Skeletal muscle satellite cell (primary cell): ENCODE measurements at regions not wholly inside any gene's neighbourhood (a gene's known extent, or its start where the extent isn't known, plus 50 kb on each side); places are given as distances from the start of the nearest gene placed in this dataset.

Experiments used
- H3K27me3 ChIP-seq: 2 replicates; pipeline ENCODE4 v1.7.0; 2013; ENCODE audit warnings: low read length; ENCODE audit not compliant: control insufficient read depth, insufficient read depth
- H3K36me3 ChIP-seq: 2 replicates; pipeline ENCODE4 v1.7.0; 2013; ENCODE audit warnings: mild to moderate bottlenecking, control low read depth, low read length; ENCODE audit not compliant: insufficient read depth
- H3K4me1 ChIP-seq: 2 replicates; pipeline ENCODE4 v1.7.0; 2013; ENCODE audit warnings: low read length; ENCODE audit not compliant: control insufficient read depth, insufficient read depth
- H3K4me2 ChIP-seq: 2 replicates; pipeline ENCODE4 v1.7.0; 2013; ENCODE audit warnings: mild to moderate bottlenecking, low read length
- H3K4me3 ChIP-seq: 2 replicates; pipeline ENCODE4 v1.7.0; 2013; ENCODE audit warnings: low read length
- H3K9ac ChIP-seq: 2 replicates; pipeline ENCODE4 v1.7.0; 2013; ENCODE audit warnings: mild to moderate bottlenecking, low read depth, low read length, moderate library complexity
- H3K9me3 ChIP-seq: replicated peaks from 2 replicates; pipeline ENCODE4 v1.7.0; 2013; ENCODE audit warnings: mild to moderate bottlenecking, control low read depth, low read length

DNA sequence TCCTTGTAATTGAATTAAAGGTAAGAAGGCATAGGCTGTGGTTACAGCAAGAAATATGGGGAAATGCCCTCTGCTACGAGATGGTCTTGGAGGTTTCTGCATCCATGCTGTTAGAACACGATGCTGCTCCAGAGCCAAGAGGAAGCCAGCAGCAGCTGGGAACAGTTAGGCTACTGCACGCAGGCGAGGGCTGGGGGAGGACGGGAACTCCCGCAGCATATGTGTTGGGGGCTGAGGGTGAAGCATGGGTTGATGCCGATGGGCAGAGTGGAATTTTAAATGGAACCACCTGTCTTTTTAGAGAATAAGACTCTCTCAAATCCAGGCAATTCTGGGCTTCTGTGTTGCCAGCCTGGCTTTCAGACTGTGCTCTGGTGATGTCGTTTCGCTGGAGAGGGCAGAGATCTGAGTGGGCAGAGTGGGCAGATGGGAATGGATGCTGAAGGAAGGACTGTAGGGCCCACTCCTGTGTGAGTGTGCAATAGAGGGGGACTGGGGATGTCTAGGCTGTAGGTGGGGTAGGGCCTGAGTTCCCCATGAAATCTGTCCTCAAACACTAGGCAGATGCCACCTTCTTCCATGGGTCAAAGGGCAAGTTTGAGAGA lies 417.0 kb upstream of the TPM1 start:
- Histone ChIP-seq H3K27me3 (no peaks in the 10 kb centered on the region), H3K4me3 (peak overlapping the region; percentile 6), H3K9ac (no peak overlapping the region)

DNA sequence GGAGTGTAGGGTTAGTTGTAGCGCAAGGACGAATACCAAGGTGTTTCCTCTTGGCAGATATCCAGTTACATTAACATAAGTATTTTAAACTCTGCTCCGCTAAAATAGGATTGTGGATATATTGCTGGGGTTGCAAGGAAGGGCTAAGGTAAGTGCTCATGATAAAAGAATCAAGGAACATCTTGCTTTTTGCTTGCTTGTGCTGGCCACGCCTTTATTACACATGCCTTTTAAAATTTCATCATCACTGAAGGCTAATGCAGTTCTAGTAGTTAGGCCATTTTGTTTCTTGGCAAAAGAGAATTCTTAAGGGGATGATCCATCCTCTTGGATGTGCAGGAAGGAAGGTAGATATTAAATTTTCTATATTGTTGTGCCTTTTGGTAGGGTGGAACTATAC lies 415.6 kb upstream of the TPM1 start:
- Histone ChIP-seq H3K27me3 (no peaks in the 10 kb centered on the region), H3K4me1 (peaks cover 13% of the 10 kb centered on the region), H3K36me3 (no peaks in the 10 kb centered on the region), H3K9me3 (no peaks in the 10 kb centered on the region), H3K4me2 (no peak overlapping the region), H3K9ac (no peak overlapping the region), H3K4me3 (no peak overlapping the region)

More for the DNA sequence above, 417.0 kb upstream of the TPM1 start:
- Histone ChIP-seq H3K4me1 (peaks cover 13% of the 10 kb centered on the region), H3K4me2 (peak overlapping the region; percentile 42), H3K9me3 (no peaks in the 10 kb centered on the region), H3K36me3 (no peaks in the 10 kb centered on the region)

DNA sequence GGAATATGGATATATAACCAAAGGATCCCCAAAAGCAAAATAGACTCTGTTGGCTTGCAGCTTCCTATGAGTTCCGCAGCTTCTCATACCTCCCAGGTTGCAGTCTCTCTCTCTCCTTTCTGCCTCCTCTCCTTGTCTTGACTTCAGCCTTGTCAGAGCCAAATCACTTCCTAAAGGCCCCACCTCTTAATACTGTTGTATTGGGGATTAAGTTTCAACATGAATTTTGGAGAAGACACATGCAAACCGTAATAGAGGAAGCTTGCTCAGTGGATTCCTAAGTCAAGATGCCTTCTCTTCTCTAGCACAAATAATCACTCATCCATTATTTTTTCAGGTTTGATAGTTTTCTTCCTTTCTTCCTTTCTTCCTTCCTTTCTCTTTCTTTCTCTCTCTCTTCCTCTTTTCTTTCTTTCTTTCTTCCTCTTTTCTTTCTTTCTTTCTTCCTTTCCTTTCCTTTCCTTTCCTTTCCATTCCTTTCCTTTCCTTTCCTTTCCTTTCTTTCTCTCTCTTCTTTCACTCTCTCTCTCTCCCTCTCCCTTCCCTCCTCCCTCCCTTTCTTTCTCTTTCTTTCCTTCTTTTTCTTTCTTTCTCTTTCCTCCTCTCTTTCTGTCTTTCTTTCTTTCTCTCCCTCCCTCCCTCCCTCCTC lies 411.3 kb upstream of the TPM1 start:
- H3K36me3 ChIP-seq: no peaks in the 10 kb centered on the region
- H3K4me3 ChIP-seq: no peak overlapping the region
- H3K9ac ChIP-seq: no peak overlapping the region
- no peaks in the 10 kb centered on the region for H3K27me3 ChIP-seq
- H3K4me1 ChIP-seq: no peaks in the 10 kb centered on the region
- H3K4me2 ChIP-seq: no peak overlapping the region
- H3K9me3 ChIP-seq: no peaks in the 10 kb centered on the region

DNA sequence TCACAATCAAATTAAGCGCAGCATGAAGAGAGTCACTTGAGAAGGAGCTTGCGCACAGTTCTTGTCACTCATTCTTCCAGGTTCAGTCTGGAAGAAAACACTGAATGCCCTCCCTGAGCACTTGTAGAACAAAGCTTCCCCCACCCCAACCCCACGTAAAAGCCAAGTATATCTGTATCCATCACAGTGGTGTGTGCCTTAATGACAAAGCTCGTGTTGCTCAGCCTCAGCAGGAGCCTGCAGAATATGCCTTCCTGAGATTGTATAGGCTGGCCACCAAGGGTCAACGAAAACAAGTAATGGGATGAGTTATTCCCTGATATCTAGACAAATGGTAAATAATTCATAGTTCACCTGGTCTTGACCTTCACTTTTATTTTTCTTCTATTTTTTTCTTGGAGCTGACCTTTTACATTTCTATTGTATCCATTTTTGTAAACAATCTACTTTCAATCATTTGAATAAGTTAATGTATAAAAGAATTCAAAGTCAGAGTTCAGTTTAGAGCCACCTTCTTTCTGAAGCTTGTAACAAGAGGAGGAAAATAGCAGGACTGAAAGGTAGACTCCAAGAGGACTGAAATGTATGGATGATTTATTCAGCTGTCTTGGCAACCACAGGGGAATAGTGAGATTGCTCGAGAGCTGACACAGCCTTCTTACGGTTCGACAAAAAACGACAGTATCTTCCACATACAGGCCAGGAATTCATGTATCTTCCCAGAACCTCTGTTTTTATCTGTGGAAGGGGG lies 405.5 kb upstream of the TPM1 start:
- no peak overlapping the region for H3K4me2 ChIP-seq
- no peaks in the 10 kb centered on the region for H3K27me3 ChIP-seq
- H3K4me1 ChIP-seq: no peaks in the 10 kb centered on the region
- H3K36me3 ChIP-seq: no peaks in the 10 kb centered on the region
- no peaks in the 10 kb centered on the region for H3K9me3 ChIP-seq
- no peak overlapping the region for H3K9ac ChIP-seq
- H3K4me3 ChIP-seq: no peak overlapping the region

DNA sequence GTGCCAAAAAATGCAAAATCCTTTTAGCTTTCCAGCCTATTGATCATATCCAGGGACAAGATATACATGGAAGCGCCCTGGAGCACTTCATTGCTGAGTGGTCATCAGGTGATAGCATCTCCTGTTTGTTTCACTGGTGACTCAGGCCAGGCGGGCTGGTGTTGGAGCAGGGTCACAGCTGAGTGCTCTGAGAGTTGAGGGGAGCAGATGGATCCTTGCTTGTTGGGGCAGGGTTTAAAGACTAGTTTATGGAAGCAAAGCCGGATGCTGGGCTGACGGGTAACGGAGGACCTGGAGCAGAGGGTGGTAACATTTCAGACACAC lies 405.0 kb upstream of the TPM1 start:
- Histone ChIP-seq H3K9ac (no peak overlapping the region), H3K4me2 (no peak overlapping the region), H3K9me3 (no peaks in the 10 kb centered on the region), H3K4me1 (no peaks in the 10 kb centered on the region), H3K4me3 (no peak overlapping the region), H3K36me3 (no peaks in the 10 kb centered on the region), H3K27me3 (no peaks in the 10 kb centered on the region)

DNA sequence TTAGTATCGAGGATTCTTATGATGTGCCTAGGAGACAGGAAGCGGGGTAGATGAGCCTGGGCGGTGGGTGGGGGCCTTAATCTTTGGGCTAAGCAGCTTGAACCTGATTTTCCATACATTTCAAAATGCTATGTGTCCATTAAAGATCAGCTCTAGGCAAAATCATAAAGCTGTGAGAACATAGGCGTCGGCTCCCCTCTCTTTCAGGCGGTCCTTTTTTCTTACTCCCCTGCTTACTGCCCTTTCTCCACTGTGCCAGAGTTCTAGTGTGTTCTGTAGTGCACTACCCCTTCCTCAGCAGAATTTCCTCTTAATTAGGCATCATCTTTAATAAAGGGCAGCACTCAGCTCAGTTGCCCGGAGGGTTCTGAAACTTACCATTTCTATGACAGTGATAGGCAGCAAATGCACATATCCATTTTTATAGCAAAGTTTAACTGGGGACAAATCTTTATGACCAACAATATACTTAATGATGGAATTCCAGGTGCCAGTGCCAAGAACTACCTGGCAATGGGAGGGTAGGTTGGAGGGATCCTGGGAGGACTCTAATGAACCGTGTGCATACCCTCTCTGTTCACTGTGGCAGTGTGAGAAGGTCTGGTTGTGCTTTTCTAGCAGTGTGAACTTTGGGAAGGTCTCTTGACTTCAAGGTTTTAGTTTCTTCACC lies 404.5 kb upstream of the TPM1 start:
- no peak overlapping the region for H3K4me3 ChIP-seq
- H3K4me1 ChIP-seq: no peaks in the 10 kb centered on the region
- H3K4me2 ChIP-seq: no peak overlapping the region
- H3K9me3 ChIP-seq: no peaks in the 10 kb centered on the region
- no peaks in the 10 kb centered on the region for H3K36me3 ChIP-seq
- no peak overlapping the region for H3K9ac ChIP-seq
- H3K27me3 ChIP-seq: no peaks in the 10 kb centered on the region

DNA sequence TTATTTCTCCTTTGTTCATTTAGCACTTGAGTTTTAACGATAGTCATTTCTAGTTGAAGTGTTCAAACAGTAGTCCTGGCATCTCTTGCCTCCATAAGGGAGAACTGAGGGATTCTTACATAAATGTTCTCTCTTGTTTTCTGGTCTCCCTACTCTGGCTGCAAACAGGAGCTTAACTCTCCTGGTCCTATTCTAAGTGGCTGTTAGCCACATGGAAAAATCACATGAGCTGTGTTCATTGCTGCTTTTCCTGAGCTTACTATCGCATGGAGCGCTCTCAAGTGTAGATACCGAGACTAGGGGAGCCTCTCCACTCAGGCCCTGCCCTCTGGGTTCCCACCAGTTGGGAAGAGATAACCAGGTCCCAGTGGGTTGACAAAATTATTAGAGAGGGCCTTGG lies 403.1 kb upstream of the TPM1 start:
- no peak overlapping the region for H3K4me2 ChIP-seq
- H3K9ac ChIP-seq: no peak overlapping the region
- no peaks in the 10 kb centered on the region for H3K27me3 ChIP-seq
- H3K9me3 ChIP-seq: no peaks in the 10 kb centered on the region
- H3K4me3 ChIP-seq: no peak overlapping the region
- H3K4me1 ChIP-seq: no peaks in the 10 kb centered on the region
- no peaks in the 10 kb centered on the region for H3K36me3 ChIP-seq

DNA sequence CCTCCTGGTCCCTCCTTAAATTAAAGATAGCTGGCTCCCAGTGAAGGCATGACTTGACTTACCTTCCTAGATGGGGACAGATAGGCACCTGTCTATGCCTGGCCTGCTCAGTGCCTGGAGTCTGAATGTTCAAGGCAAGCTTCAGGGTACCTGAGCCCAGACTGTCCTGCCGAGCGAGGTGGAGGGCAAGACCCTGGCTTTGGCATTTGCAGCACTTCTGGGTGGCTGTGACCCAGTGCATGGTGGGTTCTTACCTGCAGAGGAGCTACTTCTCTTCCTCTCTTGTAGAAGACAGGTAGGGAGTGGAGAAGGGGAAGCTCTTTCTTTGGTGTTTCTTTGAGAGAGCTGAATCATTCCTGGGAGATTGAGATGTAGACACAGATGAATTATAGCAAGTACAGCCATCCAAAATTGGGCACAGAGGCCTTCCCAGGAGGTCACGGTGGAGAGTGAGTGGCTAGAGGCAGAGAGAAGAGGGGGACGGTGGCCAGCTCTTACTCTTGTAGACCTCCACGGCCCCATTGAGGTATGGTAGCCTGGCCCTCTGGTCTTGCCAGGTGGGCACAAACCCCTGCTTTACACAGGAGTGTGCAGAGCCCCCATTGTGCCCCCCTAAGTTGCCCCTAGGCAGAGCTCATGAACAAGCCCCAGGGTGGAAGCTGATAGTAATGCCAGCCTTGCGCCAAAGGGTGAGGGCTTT lies 402.5 kb upstream of the TPM1 start:
- no peaks in the 10 kb centered on the region for H3K9me3 ChIP-seq
- H3K4me1 ChIP-seq: peaks cover 1% of the 10 kb centered on the region
- no peaks in the 10 kb centered on the region for H3K27me3 ChIP-seq
- H3K4me3 ChIP-seq: no peak overlapping the region
- no peaks in the 10 kb centered on the region for H3K36me3 ChIP-seq
- no peak overlapping the region for H3K4me2 ChIP-seq
- H3K9ac ChIP-seq: no peak overlapping the region

DNA sequence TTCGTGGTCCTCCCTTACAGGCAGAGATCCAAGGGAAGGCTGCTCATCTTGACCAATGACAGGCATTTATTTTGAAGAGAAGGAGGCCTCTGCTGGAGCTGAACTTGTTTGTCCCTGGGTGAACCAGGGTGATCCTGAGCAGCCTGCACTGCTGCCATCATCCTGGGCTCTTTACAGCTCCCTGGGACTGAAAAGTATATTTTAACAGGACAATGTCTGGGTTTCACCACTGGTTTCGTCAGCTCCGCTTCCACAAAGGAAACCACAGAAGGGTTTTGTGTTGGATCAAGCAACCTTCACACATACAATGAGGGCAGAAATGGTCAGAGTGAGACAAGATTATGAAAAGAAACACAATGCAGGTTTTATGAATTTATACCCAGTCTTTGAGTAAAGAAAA lies 400.7 kb upstream of the TPM1 start:
- peaks cover 5% of the 10 kb centered on the region for H3K4me1 ChIP-seq
- no peak overlapping the region for H3K4me2 ChIP-seq
- H3K9ac ChIP-seq: no peak overlapping the region
- no peaks in the 10 kb centered on the region for H3K9me3 ChIP-seq
- H3K4me3 ChIP-seq: no peak overlapping the region
- no peaks in the 10 kb centered on the region for H3K27me3 ChIP-seq
- H3K36me3 ChIP-seq: no peaks in the 10 kb centered on the region

DNA sequence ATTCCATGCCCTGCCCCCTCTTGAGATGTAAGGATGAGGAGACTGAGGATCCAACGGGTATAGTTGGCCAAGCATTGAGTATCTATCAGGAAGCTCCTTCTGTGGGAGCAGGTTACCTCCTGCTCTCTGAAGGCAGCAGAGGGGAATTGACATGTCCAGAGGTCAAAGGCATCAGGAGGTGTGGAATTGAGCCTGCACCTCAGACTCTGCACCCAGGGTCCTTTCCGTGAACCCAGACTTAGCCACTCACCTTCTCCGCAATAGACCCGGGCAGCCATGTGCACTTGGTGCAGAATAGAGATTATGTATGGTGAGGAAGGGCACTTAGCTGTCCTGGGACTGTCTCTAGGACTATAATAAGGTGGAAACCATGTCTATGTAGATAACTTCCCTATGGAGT lies 399.0 kb upstream of the TPM1 start:
- Histone ChIP-seq H3K9ac (no peak overlapping the region), H3K9me3 (no peaks in the 10 kb centered on the region), H3K4me2 (no peak overlapping the region), H3K27me3 (no peaks in the 10 kb centered on the region), H3K4me3 (no peak overlapping the region), H3K4me1 (peaks cover 17% of the 10 kb centered on the region), H3K36me3 (no peaks in the 10 kb centered on the region)

DNA sequence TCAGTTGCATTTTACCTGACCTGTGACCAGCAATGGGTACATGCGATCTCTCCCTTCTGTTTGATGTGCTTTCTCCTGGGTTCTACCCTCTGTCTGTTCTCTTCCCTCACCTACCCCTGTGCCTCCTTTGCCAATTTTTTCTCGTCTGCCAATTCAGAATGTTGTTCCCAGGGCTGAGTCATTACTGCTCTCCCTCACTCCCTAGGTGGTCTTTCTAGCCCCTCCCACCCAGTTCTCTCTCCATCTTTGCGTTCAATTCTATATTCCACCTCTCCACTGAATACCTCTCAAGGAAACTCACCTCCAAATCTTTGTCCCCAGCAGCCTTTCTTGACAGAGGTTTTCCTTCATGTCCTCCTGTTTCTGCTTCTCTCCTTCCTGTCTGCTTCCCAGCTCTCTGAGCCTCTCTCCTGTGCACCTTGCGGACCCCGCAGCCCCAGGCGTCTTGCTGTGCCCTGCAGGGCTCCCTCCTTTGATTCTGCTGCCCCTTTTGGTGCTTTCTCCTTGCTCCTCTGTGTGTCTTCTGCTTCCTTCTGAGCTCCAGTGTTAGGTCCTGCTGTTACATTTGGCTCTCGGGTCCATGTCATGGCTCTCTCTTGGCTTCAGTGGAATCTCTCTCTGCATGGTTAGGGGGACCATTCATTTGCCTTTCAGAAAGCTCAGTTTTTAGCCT lies 398.2 kb upstream of the TPM1 start:
- Histone ChIP-seq H3K4me3 (no peak overlapping the region), H3K9ac (no peak overlapping the region), H3K27me3 (no peaks in the 10 kb centered on the region), H3K36me3 (no peaks in the 10 kb centered on the region), H3K4me1 (peaks cover 17% of the 10 kb centered on the region), H3K4me2 (no peak overlapping the region), H3K9me3 (no peaks in the 10 kb centered on the region)
